Right ventricle myocardium superior (tissue), 1 donor: ENCODE measurements at regions not wholly inside any gene's neighbourhood (a gene's known extent, or its start where the extent isn't known, plus 50 kb on each side); places are given as distances from the start of the nearest gene placed in this dataset.

Experiments used
- ATAC-seq: fragments of 200-7000 bp; cut with Tn5 transposase; one replicate; pipeline ENCODE4 v1.9.1; 2020; ENCODE audit warnings: mild to moderate bottlenecking; ENCODE audit not compliant: poor library complexity
- DNase-seq: peaks from one replicate; pipeline ENCODE4 v3.0.0-alpha.2; 2020
- intact Hi-C: fragments of 100-400 bp; cut with DNase I; formaldehyde crosslinking; loops from one replicate; pipeline ENCODE4 v1.11.2; 2022
- donor health status: DM: no; HTN: yes; CAD: no; lungs with severe emphysema.

GRCh38 chr9:25964239-25964638, 286.0 kb upstream of the TUSC1 start:
- intact Hi-C loops = no loop called here
- no peak for DNase-seq
- no peak for ATAC-seq

GRCh38 chr9:25960178-25960577, 281.9 kb upstream of the TUSC1 start:
- intact Hi-C loops = no loop called here
- DNase-seq (no peak), ATAC-seq (no peak)

GRCh38 chr9:25954209-25954608, 276.0 kb upstream of the TUSC1 start:
- DNase-seq (no peak), ATAC-seq (no peak)
- intact Hi-C loops = no loop called here

GRCh38 chr9:25948182-25948581, 269.9 kb upstream of the TUSC1 start:
- ATAC-seq (no peak), DNase-seq (no peak)
- intact Hi-C loops = no loop called here

GRCh38 chr9:25939126-25939525, 260.9 kb upstream of the TUSC1 start:
- intact Hi-C loops = no loop called here
- DNase-seq = no peak
- no peak for ATAC-seq

GRCh38 chr9:25936031-25936430, 257.8 kb upstream of the TUSC1 start:
- no peak for ATAC-seq
- no peak for DNase-seq
- intact Hi-C loops = no loop called here

GRCh38 chr9:25935188-25935587, 256.9 kb upstream of the TUSC1 start:
- intact Hi-C loops = no loop called here
- DNase-seq (no peak), ATAC-seq (no peak)

GRCh38 chr9:25918761-25919160, 240.5 kb upstream of the TUSC1 start:
- ATAC-seq = no peak
- no peak for DNase-seq
- intact Hi-C loops = no loop called here

- intact Hi-C loops = no loop called here
- ATAC-seq = no peak
These were observed 239.6 kb upstream of the TUSC1 start for GRCh38 chr9:25917731-25918362.

GRCh38 chr9:25913806-25914205, 235.6 kb upstream of the TUSC1 start:
- no peak for DNase-seq
- intact Hi-C loops = no loop called here
- no peak for ATAC-seq

More at GRCh38 chr9:25917731-25918362, 239.6 kb upstream of the TUSC1 start:
- DNase-seq = no peak

GRCh38 chr9:25904701-25905100, 226.5 kb upstream of the TUSC1 start:
- ATAC-seq = no peak
- no peak for DNase-seq
- intact Hi-C loops = no loop called here

- intact Hi-C loops = no loop called here
- ATAC-seq = no peak
- DNase-seq = no peak
These were observed 213.3 kb upstream of the TUSC1 start for GRCh38 chr9:25891527-25891926.

- no peak for DNase-seq
- no peak for ATAC-seq
- intact Hi-C loops = no loop called here
These were observed 211.4 kb upstream of the TUSC1 start for GRCh38 chr9:25889661-25890060.

- DNase-seq (no peak), ATAC-seq (no peak)
- intact Hi-C loops = no loop called here
These were observed 198.0 kb upstream of the TUSC1 start for GRCh38 chr9:25876248-25876647.

- no peak for DNase-seq
- no peak for ATAC-seq
- intact Hi-C loops = no loop called here
These were observed 186.3 kb upstream of the TUSC1 start for GRCh38 chr9:25864509-25864908.

GRCh38 chr9:25861421-25861820, 183.2 kb upstream of the TUSC1 start:
- intact Hi-C loops = no loop called here
- no peak for ATAC-seq
- no peak for DNase-seq

GRCh38 chr9:25857147-25857546, 178.9 kb upstream of the TUSC1 start:
- intact Hi-C loops = no loop called here
- DNase-seq (no peak), ATAC-seq (no peak)

- no peak for ATAC-seq
- intact Hi-C loops = no loop called here
- no peak for DNase-seq
These were observed 172.6 kb upstream of the TUSC1 start for GRCh38 chr9:25850803-25851202.

GRCh38 chr9:25845867-25846266, 167.6 kb upstream of the TUSC1 start:
- DNase-seq = no peak
- ATAC-seq = no peak
- intact Hi-C loops = no loop called here

- intact Hi-C loops = no loop called here
- no peak for DNase-seq
- no peak for ATAC-seq
These were observed 152.1 kb upstream of the TUSC1 start for GRCh38 chr9:25830381-25830780.

- no peak for DNase-seq
- ATAC-seq = no peak
These were observed 149.4 kb upstream of the TUSC1 start for GRCh38 chr9:25827626-25828025.

More at GRCh38 chr9:25827626-25828025, 149.4 kb upstream of the TUSC1 start:
- intact Hi-C loops = no loop called here
